ENCODE measurements at regions not wholly inside any gene's neighbourhood (a gene's known extent, or its start where the extent isn't known, plus 50 kb on each side); places are given as distances from the start of the nearest gene placed in this dataset.

DNA sequence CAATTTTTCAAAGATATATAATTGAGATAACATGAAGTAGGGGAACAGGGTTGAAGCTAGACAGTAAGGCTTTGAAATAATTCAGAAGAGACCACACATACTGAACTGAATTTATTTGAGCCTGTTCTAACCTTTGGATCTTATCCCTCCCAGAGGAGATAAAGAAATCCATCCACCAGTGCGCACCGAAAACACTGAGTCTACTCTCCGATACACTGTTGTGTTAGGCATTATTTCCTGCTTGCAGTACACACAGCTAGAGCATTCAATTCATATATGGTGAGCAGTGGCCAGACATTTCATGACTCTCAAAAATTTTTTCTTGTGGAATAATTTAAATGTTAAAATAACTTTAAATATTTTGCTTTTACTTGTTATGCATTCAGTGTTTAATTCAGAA is 342.7 kb downstream of the GPD2 start:
- TF ChIP-seq, protein P1, sequence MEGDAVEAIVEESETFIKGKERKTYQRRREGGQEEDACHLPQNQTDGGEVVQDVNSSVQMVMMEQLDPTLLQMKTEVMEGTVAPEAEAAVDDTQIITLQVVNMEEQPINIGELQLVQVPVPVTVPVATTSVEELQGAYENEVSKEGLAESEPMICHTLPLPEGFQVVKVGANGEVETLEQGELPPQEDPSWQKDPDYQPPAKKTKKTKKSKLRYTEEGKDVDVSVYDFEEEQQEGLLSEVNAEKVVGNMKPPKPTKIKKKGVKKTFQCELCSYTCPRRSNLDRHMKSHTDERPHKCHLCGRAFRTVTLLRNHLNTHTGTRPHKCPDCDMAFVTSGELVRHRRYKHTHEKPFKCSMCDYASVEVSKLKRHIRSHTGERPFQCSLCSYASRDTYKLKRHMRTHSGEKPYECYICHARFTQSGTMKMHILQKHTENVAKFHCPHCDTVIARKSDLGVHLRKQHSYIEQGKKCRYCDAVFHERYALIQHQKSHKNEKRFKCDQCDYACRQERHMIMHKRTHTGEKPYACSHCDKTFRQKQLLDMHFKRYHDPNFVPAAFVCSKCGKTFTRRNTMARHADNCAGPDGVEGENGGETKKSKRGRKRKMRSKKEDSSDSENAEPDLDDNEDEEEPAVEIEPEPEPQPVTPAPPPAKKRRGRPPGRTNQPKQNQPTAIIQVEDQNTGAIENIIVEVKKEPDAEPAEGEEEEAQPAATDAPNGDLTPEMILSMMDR (IDR thresholded peaks at IDR 0.05; ENCODE audit: low read depth, low read length, poor library complexity, severe bottlenecking): no peak
- no peak for TF ChIP-seq EZH2phosphoT487 (IDR thresholded peaks at IDR 0.05; ENCODE audit: borderline replicate concordance, low read length)

Data from DOHH2 (cell line).